GM20000 (cell line): ENCODE measurements at regions not wholly inside any gene's neighbourhood (a gene's known extent, or its start where the extent isn't known, plus 50 kb on each side); places are given as distances from the start of the nearest gene placed in this dataset.

ENCODE experiments used
- DNase-seq: peaks from one replicate; pipeline ENCODE4 v3.0.0; 2012; ENCODE audit warnings: low spot score
- CTCF ChIP-seq: IDR thresholded peaks from 2 replicates; pipeline ENCODE4 v1.5.1; 2012; ENCODE audit warnings: mild to moderate bottlenecking, control low read depth; ENCODE audit errors: extremely low read depth, missing control alignments

- no peak for DNase-seq
- TF ChIP-seq CTCF, result no peak
These were observed 215.7 kb upstream of the S1PR3 start for GRCh38 chr9:88775559-88775958.

GRCh38 chr9:88775966-88776365, 215.3 kb upstream of the S1PR3 start:
- TF ChIP-seq CTCF, result no peak
- DNase-seq, result no peak

GRCh38 chr9:88776717-88777497, 214.4 kb upstream of the S1PR3 start:
- TF ChIP-seq CTCF, result no peak
- no peak for DNase-seq

GRCh38 chr9:88777498-88778312, 213.6 kb upstream of the S1PR3 start:
- no peak for DNase-seq
- TF ChIP-seq CTCF, result no peak

GRCh38 chr9:88781628-88782391, 209.5 kb upstream of the S1PR3 start:
- no peak for DNase-seq

GRCh38 chr9:88782931-88783710, 208.1 kb upstream of the S1PR3 start:
- TF ChIP-seq CTCF, result no peak
- DNase-seq, result no peak

More at GRCh38 chr9:88781628-88782391, 209.5 kb upstream of the S1PR3 start:
- no peak for TF ChIP-seq CTCF
